ENCODE measurements at regions not wholly inside any gene's neighbourhood (a gene's known extent, or its start where the extent isn't known, plus 50 kb on each side); places are given as distances from the start of the nearest gene placed in this dataset.
"Not testable (repeated sequence)": the region's sequence is repeated elsewhere in the genome, so short reads cannot be mapped to it uniquely, and the experiment has no call there.

DNA sequence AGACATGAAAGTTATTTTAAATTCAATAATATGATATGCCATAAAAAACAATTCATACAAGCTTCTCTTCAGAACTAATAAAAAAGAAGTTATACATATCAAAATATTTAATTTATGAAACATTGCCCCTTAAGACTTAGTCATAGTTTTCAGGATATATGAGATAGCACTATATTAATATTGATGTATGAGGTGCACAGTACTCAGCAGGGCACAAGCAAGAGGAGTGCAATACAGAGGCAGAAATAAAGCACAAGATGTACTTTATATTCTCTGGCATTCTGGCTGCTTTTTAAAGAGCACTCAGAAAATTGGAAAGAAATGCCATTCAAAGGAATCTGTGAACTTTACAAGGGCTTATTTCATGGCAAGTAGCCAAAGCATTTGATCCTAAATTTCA is 274.9 kb downstream of the CPXCR1 start:
- Histone ChIP-seq H3K4me1 (no peaks in the 10 kb centered on the region), H3K9me3 (no peaks in the 10 kb centered on the region), H3K36me3 (no peaks in the 10 kb centered on the region), H3K27ac (no peak overlapping the region), H3K4me3 (no peak overlapping the region), H3K27me3 (ENCODE audit: low read depth) (no peaks in the 10 kb centered on the region)
- ATAC-seq (no peak), DNase-seq (no peak)
- TF ChIP-seq, protein P1, sequence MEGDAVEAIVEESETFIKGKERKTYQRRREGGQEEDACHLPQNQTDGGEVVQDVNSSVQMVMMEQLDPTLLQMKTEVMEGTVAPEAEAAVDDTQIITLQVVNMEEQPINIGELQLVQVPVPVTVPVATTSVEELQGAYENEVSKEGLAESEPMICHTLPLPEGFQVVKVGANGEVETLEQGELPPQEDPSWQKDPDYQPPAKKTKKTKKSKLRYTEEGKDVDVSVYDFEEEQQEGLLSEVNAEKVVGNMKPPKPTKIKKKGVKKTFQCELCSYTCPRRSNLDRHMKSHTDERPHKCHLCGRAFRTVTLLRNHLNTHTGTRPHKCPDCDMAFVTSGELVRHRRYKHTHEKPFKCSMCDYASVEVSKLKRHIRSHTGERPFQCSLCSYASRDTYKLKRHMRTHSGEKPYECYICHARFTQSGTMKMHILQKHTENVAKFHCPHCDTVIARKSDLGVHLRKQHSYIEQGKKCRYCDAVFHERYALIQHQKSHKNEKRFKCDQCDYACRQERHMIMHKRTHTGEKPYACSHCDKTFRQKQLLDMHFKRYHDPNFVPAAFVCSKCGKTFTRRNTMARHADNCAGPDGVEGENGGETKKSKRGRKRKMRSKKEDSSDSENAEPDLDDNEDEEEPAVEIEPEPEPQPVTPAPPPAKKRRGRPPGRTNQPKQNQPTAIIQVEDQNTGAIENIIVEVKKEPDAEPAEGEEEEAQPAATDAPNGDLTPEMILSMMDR (IDR thresholded peaks at IDR 0.05) = no peak
- intact Hi-C loops (cut with DNase I) = no loop called here

DNA sequence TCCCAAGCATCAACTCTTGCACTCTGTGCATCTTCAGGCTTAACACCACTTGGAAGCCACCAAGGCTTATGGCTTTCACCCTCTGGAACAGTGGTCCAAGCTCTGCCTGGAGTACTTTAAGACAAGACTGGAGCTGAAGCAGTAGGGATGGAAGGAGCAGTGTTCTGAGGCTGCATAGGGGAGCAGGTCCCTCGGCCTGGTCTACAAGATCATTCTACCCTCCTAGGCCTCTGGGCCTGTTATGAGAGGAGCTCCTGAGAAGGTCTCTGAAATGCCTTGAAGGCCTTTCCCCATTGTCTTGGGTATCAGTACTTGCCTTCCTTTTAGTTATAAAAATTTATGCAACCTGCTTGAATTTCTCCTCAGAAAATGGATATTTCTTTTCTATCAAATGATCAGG is 286.7 kb downstream of the CPXCR1 start:
- no peak overlapping the region for H3K4me3 ChIP-seq
- intact Hi-C loops (cut with DNase I) = no loop called here
- H3K9me3 ChIP-seq = no peaks in the 10 kb centered on the region
- ATAC-seq (no peak), DNase-seq (no peak)
- H3K27ac ChIP-seq = no peak overlapping the region
- TF ChIP-seq, protein P1 (IDR thresholded peaks at IDR 0.05) = no peak
- no peaks in the 10 kb centered on the region for H3K4me1 ChIP-seq
- no peaks in the 10 kb centered on the region for H3K36me3 ChIP-seq
- H3K27me3 ChIP-seq (ENCODE audit: low read depth) = no peaks in the 10 kb centered on the region

DNA sequence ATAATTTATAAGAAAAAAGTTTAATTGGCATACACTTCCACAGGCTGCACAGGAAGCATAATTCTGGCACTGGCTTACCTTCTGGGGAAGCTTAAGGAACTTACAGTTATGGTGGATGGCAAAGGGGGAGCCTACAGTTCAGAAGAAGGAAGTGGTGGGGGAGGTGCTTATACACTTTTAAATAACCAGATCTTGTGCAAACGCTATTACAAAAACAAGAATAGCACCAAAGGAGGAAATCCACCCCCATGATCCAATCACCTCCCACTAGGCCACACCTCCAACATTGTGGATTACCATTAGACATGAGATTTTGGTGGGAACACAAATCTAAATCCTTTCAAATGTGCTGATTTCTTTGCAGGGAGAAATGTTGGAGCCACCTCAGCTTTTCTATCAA is 287.7 kb downstream of the CPXCR1 start:
- no peak overlapping the region for H3K4me3 ChIP-seq
- H3K4me1 ChIP-seq = no peaks in the 10 kb centered on the region
- H3K27ac ChIP-seq = no peak overlapping the region
- TF ChIP-seq, protein P1 (IDR thresholded peaks at IDR 0.05) = no peak
- no peak for DNase-seq
- H3K36me3 ChIP-seq = no peaks in the 10 kb centered on the region
- H3K9me3 ChIP-seq = no peaks in the 10 kb centered on the region
- no peak for ATAC-seq
- H3K27me3 ChIP-seq (ENCODE audit: low read depth) = no peaks in the 10 kb centered on the region
- intact Hi-C loops (cut with DNase I) = no loop called here

DNA sequence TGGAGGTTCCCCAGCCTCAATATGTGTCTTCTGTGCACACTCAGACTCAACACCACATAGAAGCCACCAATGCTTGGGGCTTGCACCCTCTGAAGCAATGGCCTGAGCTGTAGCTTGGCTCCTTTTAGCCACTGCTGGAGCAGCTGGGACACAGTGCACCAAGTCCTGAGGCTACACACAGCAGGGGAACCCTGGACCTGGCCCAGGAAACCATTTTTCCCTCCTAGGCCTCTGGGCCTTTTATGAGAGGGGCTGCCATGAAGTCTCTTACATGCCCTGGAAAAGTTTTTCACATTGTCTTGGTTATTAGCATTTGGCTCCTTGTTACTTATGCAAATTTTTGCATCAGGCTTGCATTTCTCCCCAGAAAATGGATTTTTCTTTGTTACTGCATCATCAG is 306.2 kb downstream of the CPXCR1 start:
- TF ChIP-seq, protein P1 (IDR thresholded peaks at IDR 0.05) = no peak
- no peaks in the 10 kb centered on the region for H3K9me3 ChIP-seq
- no peak for ATAC-seq
- no peaks in the 10 kb centered on the region for H3K4me1 ChIP-seq
- no peaks in the 10 kb centered on the region for H3K27me3 ChIP-seq (ENCODE audit: low read depth)
- intact Hi-C loops (cut with DNase I) = no loop called here
- no peaks in the 10 kb centered on the region for H3K36me3 ChIP-seq
- H3K4me3 ChIP-seq = no peak overlapping the region
- no peak overlapping the region for H3K27ac ChIP-seq
- DNase-seq = no peak

DNA sequence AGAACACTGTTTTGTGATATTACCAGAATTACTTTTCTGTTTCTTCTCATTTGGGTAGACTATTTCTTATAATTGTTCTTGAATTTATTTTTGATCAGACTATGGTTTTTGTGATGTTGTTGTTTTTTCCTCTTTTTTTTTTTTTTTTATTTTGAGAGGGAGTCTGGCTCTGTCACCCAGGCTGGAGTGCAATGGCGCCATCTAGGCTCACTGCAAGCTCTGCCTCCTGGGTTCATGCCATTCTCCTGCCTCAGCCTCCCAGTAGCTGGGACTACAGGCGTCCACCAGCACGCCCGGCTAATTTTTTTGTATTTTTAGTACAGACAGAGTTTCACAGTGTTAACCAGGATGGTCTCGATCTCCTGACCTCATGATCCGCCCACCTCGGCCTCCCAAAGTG is 352.6 kb downstream of the CPXCR1 start:
- DNase-seq; H3K27me3 ChIP-seq (ENCODE audit: low read depth); ATAC-seq; H3K9me3 ChIP-seq; H3K27ac ChIP-seq; H3K36me3 ChIP-seq; H3K4me3 ChIP-seq; intact Hi-C loops (cut with DNase I); H3K4me1 ChIP-seq: not testable (repeated sequence)

DNA sequence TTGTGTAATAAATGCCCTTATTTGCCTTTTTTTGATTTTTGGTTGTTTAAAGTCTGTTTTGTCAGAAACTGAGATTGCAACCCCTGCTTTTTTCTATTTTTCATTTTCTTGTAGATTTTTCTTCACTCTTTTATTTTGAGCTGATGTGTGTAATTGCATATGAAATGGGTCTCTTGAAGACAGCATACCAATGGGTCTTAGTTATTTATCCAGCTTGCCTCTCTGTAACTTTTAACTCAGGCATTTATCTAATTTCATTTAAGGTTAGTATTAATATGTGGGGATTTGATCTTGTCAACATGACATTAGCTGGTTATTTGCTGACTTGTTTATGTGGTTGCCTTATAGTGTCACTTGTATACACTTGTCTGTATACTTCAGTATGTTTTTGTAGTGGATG is 378.0 kb downstream of the CPXCR1 start:
- TF ChIP-seq, protein P1 (IDR thresholded peaks at IDR 0.05) = no peak
- Histone ChIP-seq H3K4me3 (no peak overlapping the region), H3K36me3 (no peaks in the 10 kb centered on the region), H3K27ac (no peak overlapping the region), H3K9me3 (no peaks in the 10 kb centered on the region), H3K27me3 (ENCODE audit: low read depth) (no peaks in the 10 kb centered on the region), H3K4me1 (no peaks in the 10 kb centered on the region)
- intact Hi-C loops (cut with DNase I) = no loop called here
- no peak for ATAC-seq
- DNase-seq = no peak
